Neural cell (in vitro differentiated cells): ENCODE measurements at regions not wholly inside any gene's neighbourhood (a gene's known extent, or its start where the extent isn't known, plus 50 kb on each side); places are given as distances from the start of the nearest gene placed in this dataset.

Experiments used
- CTCF ChIP-seq: fragments of 450-650 bp; IDR thresholded peaks from 2 replicates; pipeline ENCODE4 v1.5.1; 2014; ENCODE audit warnings: antibody characterized with exemption, mild to moderate bottlenecking, moderate library complexity; ENCODE audit not compliant: poor library complexity, severe bottlenecking
- MXI1 ChIP-seq: fragments of 450-650 bp; conservative IDR thresholded peaks from 2 replicates; pipeline ENCODE4 v1.6.1; 2014; ENCODE audit warnings: antibody characterized with exemption, mild to moderate bottlenecking; ENCODE audit not compliant: poor library complexity, severe bottlenecking
- POLR2AphosphoS5 ChIP-seq: IDR thresholded peaks from 2 replicates; pipeline ENCODE4 v1.6.1; 2012
- REST ChIP-seq: IDR thresholded peaks from 2 replicates; pipeline ENCODE4 v1.6.1; 2012; ENCODE audit warnings: borderline replicate concordance

- no peak for TF ChIP-seq MXI1
- no peak for TF ChIP-seq POLR2AphosphoS5
- TF ChIP-seq REST = no peak
- no peak for TF ChIP-seq CTCF
Measured at GRCh38 chr6:88547768-88548167, 381.6 kb upstream of the CNR1 start.
